K562 (cell line): ENCODE measurements at regions not wholly inside any gene's neighbourhood (a gene's known extent, or its start where the extent isn't known, plus 50 kb on each side); places are given as distances from the start of the nearest gene placed in this dataset.

Experiments
- ASH1L ChIP-seq: fragments of 450-650 bp; IDR thresholded peaks from 2 replicates; pipeline ENCODE4 v1.6.1; 2018; ENCODE audit warnings: borderline replicate concordance, mild to moderate bottlenecking, low read depth; ENCODE audit not compliant: partially characterized antibody
- CBX1 ChIP-seq: sonication (generic); IDR thresholded peaks from 2 replicates; pipeline ENCODE4 v1.6.1; 2016; ENCODE audit warnings: antibody characterized with exemption, low read depth, mild to moderate bottlenecking
- CHCHD3 ChIP-seq: fragments of 250-450 bp; sonication (Bioruptor Pico); IDR thresholded peaks from 2 replicates; pipeline ENCODE4 v2.1.2; 2022; ENCODE audit warnings: mild to moderate bottlenecking
- ELF4 ChIP-seq: fragments of 450-650 bp; formaldehyde crosslinking; IDR thresholded peaks from 2 replicates; pipeline ENCODE4 v1.4.0; 2022; ENCODE audit warnings: missing genetic modification characterization
- ETV6 ChIP-seq, 3 experiments: fragments of 150-350 bp in 1 of 3; sonication (generic) in 1 of 3; formaldehyde crosslinking in 1 of 3; IDR thresholded peaks; 2 replicates each; pipeline versions ENCODE4 v1.6.1 to v1.8.0; 2014 to 2022; ENCODE audit warnings: borderline replicate concordance in 2 of 3, low read depth in 2 of 3, antibody characterized with exemption in 1 of 3, low read length in 1 of 3, mild to moderate bottlenecking in 1 of 3, missing genetic modification reagents in 1 of 3
- EWSR1 ChIP-seq: fragments of 450-650 bp; IDR thresholded peaks from 2 replicates; pipeline ENCODE4 v1.6.1; 2018; ENCODE audit warnings: borderline replicate concordance, mild to moderate bottlenecking, low read depth, moderate library complexity; ENCODE audit not compliant: partially characterized antibody
- FOXA1 ChIP-seq: fragments of 450-650 bp; IDR thresholded peaks from 2 replicates; pipeline ENCODE4 v1.6.1; 2016; ENCODE audit warnings: mild to moderate bottlenecking, borderline replicate concordance
- HMG20A ChIP-seq: fragments of 450-650 bp; formaldehyde crosslinking; conservative IDR thresholded peaks from 2 replicates; pipeline ENCODE4 v1.4.0; 2020; ENCODE audit warnings: mild to moderate bottlenecking, mixed read lengths
- KLF1 ChIP-seq: fragments of 450-650 bp; IDR thresholded peaks from 2 replicates; pipeline ENCODE4 v1.6.1; 2016; ENCODE audit warnings: missing genetic modification characterization, missing compliant biosample characterization
- MBD2 ChIP-seq: sonication (generic); IDR thresholded peaks from 2 replicates; pipeline ENCODE4 v1.6.1; 2016; ENCODE audit warnings: low read depth, borderline replicate concordance
- MIER1 ChIP-seq: fragments of 450-650 bp; IDR thresholded peaks from 2 replicates; pipeline ENCODE4 v1.6.1; 2016; ENCODE audit warnings: antibody characterized with exemption, mild to moderate bottlenecking, low read depth
- NCOR1 ChIP-seq: fragments of 450-650 bp; IDR thresholded peaks from 2 replicates; pipeline ENCODE4 v1.6.1; 2016; ENCODE audit warnings: mild to moderate bottlenecking, moderate library complexity
- NUFIP1 ChIP-seq: fragments of 450-650 bp; IDR thresholded peaks from 2 replicates; pipeline ENCODE4 v1.6.1; 2018; ENCODE audit not compliant: partially characterized antibody
- PPARD ChIP-seq: fragments of 250-450 bp; sonication (Bioruptor Pico); IDR thresholded peaks from 2 replicates; pipeline ENCODE4 v1.8.0; 2022; ENCODE audit warnings: inconsistent platforms, mild to moderate bottlenecking, moderate library complexity
- PYGO2 ChIP-seq: fragments of 450-650 bp; IDR thresholded peaks from 2 replicates; pipeline ENCODE4 v1.6.1; 2016; ENCODE audit warnings: mild to moderate bottlenecking, missing genetic modification characterization, moderate library complexity, missing compliant biosample characterization
- RAD21 ChIP-seq, 2 experiments: fragments of 250-450 bp in 1 of 2; fragments of 450-650 bp in 1 of 2; sonication (Bioruptor Pico) in 1 of 2; formaldehyde crosslinking in 1 of 2; IDR thresholded peaks in 1 of 2; conservative IDR thresholded peaks in 1 of 2; 2 replicates each; pipeline versions ENCODE4 v1.4.0 to v1.8.0; 2020 to 2022; ENCODE audit warnings: mild to moderate bottlenecking in 2 of 2, moderate library complexity in 1 of 2
- SNIP1 ChIP-seq: fragments of 450-650 bp; IDR thresholded peaks from 2 replicates; pipeline ENCODE4 v1.7.1; 2017; ENCODE audit warnings: low read depth, mild to moderate bottlenecking
- TEAD4 ChIP-seq, 2 experiments: sonication (generic) in 1 of 2; formaldehyde crosslinking in 1 of 2; IDR thresholded peaks; 2 replicates each; pipeline versions ENCODE4 v1.6.1 to v1.8.0; 2012 to 2022; ENCODE audit warnings: borderline replicate concordance in 1 of 2, inconsistent platforms in 1 of 2, low read length in 1 of 2, mild to moderate bottlenecking in 1 of 2, missing genetic modification reagents in 1 of 2
- ZNF23 ChIP-seq: fragments of 250-450 bp; sonication (Bioruptor Pico); IDR thresholded peaks from 2 replicates; pipeline ENCODE4 v1.4.0; 2020; ENCODE audit warnings: mild to moderate bottlenecking
- TF ChIP-seq, protein P1 (sequence below): sonication (generic); formaldehyde crosslinking; IDR thresholded peaks from 2 replicates; pipeline ENCODE4 v1.8.0; 2022; ENCODE audit warnings: mild to moderate bottlenecking, missing genetic modification reagents
- TF ChIP-seq, protein P2 (sequence below): fragments of 250-450 bp; sonication (Bioruptor Pico); IDR thresholded peaks from 2 replicates; pipeline ENCODE4 v1.5.1; 2021; ENCODE audit warnings: mild to moderate bottlenecking
- TF ChIP-seq, protein P3 (sequence below): fragments of 250-450 bp; sonication (Bioruptor Pico); IDR thresholded peaks from 2 replicates; pipeline ENCODE4 v1.5.0; 2020; ENCODE audit warnings: mild to moderate bottlenecking, borderline replicate concordance

DNA sequence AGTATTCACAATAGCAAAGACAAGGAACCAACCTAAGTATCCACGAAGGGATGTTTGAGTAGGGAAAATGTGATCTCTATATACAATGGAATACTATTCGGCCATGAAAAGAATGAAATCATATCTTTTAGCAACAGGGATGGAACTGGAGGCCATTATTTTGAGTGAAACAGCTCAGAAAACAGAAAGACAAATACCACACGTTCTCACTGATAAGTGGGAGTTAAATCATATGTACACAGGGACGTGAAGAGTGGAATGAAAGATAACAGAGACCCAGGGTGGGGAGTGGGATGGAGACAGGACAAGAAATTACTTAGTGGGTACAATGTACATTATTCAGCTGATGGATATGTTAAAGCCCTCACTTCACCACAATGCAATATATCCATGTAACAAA, 1012.7 kb downstream of the TBC1D22A start (continued):
- TF ChIP-seq RAD21 (CRISPR knock-in tag; conservative IDR thresholded peaks at IDR 0.05 in 1 of 2, IDR thresholded peaks at IDR 0.05 in 1 of 2) (no peak), ELF4 (CRISPR knock-in tag) (no peak), FOXA1 (0 out of 2 replicates have a peak, but pooled peaks have one; percentile 29), EWSR1 (no peak), CBX1 (no peak), MIER1 (no peak), TEAD4 (IDR thresholded peaks at IDR 0.05; ENCODE audit: low read length) (peak; percentile 43; the same call in 1 of the 2 replicates), TEAD4 (CRISPR knock-in tag; IDR thresholded peaks at IDR 0.05; ENCODE audit: borderline replicate concordance) (no peak), SNIP1 (no peak), ASH1L (no peak), KLF1 (tag) (no peak), CHCHD3 (CRISPR knock-in tag) (no peak), NCOR1 (0 out of 2 replicates have a peak, but pooled peaks have one; percentile 10), NUFIP1 (no peak), PPARD (CRISPR knock-in tag) (no peak), PYGO2 (tag) (no peak), ZNF23 (no peak), ETV6 (IDR thresholded peaks at IDR 0.05; ENCODE audit: borderline replicate concordance in 1 of 2, low read depth in 2 of 2, low read length in 1 of 2) (no peak), ETV6 (CRISPR knock-in tag; IDR thresholded peaks at IDR 0.05; ENCODE audit: borderline replicate concordance) (no peak), MBD2 (no peak), HMG20A (CRISPR knock-in tag) (no peak)
- TF ChIP-seq, protein P1, sequence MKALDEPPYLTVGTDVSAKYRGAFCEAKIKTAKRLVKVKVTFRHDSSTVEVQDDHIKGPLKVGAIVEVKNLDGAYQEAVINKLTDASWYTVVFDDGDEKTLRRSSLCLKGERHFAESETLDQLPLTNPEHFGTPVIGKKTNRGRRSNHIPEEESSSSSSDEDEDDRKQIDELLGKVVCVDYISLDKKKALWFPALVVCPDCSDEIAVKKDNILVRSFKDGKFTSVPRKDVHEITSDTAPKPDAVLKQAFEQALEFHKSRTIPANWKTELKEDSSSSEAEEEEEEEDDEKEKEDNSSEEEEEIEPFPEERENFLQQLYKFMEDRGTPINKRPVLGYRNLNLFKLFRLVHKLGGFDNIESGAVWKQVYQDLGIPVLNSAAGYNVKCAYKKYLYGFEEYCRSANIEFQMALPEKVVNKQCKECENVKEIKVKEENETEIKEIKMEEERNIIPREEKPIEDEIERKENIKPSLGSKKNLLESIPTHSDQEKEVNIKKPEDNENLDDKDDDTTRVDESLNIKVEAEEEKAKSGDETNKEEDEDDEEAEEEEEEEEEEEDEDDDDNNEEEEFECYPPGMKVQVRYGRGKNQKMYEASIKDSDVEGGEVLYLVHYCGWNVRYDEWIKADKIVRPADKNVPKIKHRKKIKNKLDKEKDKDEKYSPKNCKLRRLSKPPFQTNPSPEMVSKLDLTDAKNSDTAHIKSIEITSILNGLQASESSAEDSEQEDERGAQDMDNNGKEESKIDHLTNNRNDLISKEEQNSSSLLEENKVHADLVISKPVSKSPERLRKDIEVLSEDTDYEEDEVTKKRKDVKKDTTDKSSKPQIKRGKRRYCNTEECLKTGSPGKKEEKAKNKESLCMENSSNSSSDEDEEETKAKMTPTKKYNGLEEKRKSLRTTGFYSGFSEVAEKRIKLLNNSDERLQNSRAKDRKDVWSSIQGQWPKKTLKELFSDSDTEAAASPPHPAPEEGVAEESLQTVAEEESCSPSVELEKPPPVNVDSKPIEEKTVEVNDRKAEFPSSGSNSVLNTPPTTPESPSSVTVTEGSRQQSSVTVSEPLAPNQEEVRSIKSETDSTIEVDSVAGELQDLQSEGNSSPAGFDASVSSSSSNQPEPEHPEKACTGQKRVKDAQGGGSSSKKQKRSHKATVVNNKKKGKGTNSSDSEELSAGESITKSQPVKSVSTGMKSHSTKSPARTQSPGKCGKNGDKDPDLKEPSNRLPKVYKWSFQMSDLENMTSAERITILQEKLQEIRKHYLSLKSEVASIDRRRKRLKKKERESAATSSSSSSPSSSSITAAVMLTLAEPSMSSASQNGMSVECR (CRISPR knock-in tag): no peak
- TF ChIP-seq, protein P2, sequence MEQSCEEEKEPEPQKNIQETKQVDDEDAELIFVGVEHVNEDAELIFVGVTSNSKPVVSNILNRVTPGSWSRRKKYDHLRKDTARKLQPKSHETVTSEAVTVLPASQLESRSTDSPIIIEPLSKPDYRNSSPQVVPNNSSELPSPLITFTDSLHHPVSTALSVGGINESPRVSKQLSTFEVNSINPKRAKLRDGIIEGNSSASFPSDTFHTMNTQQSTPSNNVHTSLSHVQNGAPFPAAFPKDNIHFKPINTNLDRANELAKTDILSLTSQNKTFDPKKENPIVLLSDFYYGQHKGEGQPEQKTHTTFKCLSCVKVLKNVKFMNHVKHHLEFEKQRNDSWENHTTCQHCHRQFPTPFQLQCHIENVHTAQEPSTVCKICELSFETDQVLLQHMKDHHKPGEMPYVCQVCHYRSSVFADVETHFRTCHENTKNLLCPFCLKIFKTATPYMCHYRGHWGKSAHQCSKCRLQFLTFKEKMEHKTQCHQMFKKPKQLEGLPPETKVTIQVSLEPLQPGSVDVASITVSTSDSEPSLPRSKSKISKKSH (CRISPR knock-in tag): no peak
- TF ChIP-seq, protein P3, sequence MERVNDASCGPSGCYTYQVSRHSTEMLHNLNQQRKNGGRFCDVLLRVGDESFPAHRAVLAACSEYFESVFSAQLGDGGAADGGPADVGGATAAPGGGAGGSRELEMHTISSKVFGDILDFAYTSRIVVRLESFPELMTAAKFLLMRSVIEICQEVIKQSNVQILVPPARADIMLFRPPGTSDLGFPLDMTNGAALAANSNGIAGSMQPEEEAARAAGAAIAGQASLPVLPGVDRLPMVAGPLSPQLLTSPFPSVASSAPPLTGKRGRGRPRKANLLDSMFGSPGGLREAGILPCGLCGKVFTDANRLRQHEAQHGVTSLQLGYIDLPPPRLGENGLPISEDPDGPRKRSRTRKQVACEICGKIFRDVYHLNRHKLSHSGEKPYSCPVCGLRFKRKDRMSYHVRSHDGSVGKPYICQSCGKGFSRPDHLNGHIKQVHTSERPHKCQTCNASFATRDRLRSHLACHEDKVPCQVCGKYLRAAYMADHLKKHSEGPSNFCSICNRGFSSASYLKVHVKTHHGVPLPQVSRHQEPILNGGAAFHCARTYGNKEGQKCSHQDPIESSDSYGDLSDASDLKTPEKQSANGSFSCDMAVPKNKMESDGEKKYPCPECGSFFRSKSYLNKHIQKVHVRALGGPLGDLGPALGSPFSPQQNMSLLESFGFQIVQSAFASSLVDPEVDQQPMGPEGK (CRISPR knock-in tag): no peak
